H9 (cell line): ENCODE measurements at regions not wholly inside any gene's neighbourhood (a gene's known extent, or its start where the extent isn't known, plus 50 kb on each side); places are given as distances from the start of the nearest gene placed in this dataset.

Experiments
- DNase-seq: peaks from one replicate; pipeline ENCODE4 v3.0.0-alpha.2; 2017
- H2AFZ ChIP-seq: one replicate; pipeline ENCODE4 v1.6.1; 2013; ENCODE audit warnings: mild to moderate bottlenecking, low read length, control low read depth, moderate library complexity
- H2AK5ac ChIP-seq: 2 replicates; pipeline ENCODE4 v1.6.1; 2013; ENCODE audit warnings: low read length, control low read depth, mixed read lengths; ENCODE audit not compliant: insufficient read length
- H2BK120ac ChIP-seq: one replicate; pipeline ENCODE4 v1.6.1; 2013; ENCODE audit warnings: low read depth, mild to moderate bottlenecking, low read length, control low read depth, inconsistent platforms; ENCODE audit not compliant: poor library complexity, severe bottlenecking
- H2BK12ac ChIP-seq: 2 replicates; pipeline ENCODE4 v1.6.1; 2013; ENCODE audit warnings: low read length, control low read depth, mixed read lengths, low read depth; ENCODE audit not compliant: insufficient read length
- H2BK15ac ChIP-seq: 2 replicates; pipeline ENCODE4 v1.6.1; 2013; ENCODE audit warnings: low read depth, low read length, control low read depth
- H2BK20ac ChIP-seq: one replicate; pipeline ENCODE4 v1.6.1; 2013; ENCODE audit warnings: low read depth, mild to moderate bottlenecking, low read length, control low read depth, inconsistent platforms; ENCODE audit not compliant: poor library complexity, severe bottlenecking
- H2BK5ac ChIP-seq: 2 replicates; pipeline ENCODE4 v1.6.1; 2013; ENCODE audit warnings: low read length, control low read depth, mixed read lengths; ENCODE audit not compliant: insufficient read length
- H3K14ac ChIP-seq: 2 replicates; pipeline ENCODE4 v1.6.1; 2013; ENCODE audit warnings: low read length, control low read depth; ENCODE audit not compliant: insufficient read depth
- H3K18ac ChIP-seq: 2 replicates; pipeline ENCODE4 v1.6.1; 2013; ENCODE audit warnings: low read depth, mild to moderate bottlenecking, mixed read lengths, low read length, control low read depth; ENCODE audit not compliant: insufficient read length
- H3K23ac ChIP-seq: 2 replicates; pipeline ENCODE4 v1.6.1; 2013; ENCODE audit warnings: low read length, control low read depth, mixed read lengths, low read depth; ENCODE audit not compliant: insufficient read length
- H3K23me2 ChIP-seq: 2 replicates; pipeline ENCODE4 v1.6.1; 2013; ENCODE audit warnings: low read depth, mild to moderate bottlenecking, mixed read lengths, low read length, control low read depth; ENCODE audit not compliant: insufficient read length, poor library complexity, severe bottlenecking
- H3K27ac ChIP-seq: 2 replicates; pipeline ENCODE4 v1.5.1; 2013; ENCODE audit warnings: low read length, control low read depth, mixed read lengths, low read depth; ENCODE audit not compliant: insufficient read length
- H3K27me3 ChIP-seq: 2 replicates; pipeline ENCODE4 v1.6.1; 2013; ENCODE audit warnings: low read length, control low read depth, inconsistent platforms; ENCODE audit not compliant: insufficient read depth
- H3K4ac ChIP-seq: 2 replicates; pipeline ENCODE4 v1.6.1; 2013; ENCODE audit warnings: low read depth, mild to moderate bottlenecking, control low read depth, inconsistent platforms, low read length, moderate library complexity
- H3K4me1 ChIP-seq: 2 replicates; pipeline ENCODE4 v1.6.1; 2013; ENCODE audit warnings: low read length, control low read depth, inconsistent platforms; ENCODE audit not compliant: insufficient read depth
- H3K4me2 ChIP-seq: 2 replicates; pipeline ENCODE4 v1.6.1; 2013; ENCODE audit warnings: low read length, control low read depth, mixed read lengths; ENCODE audit not compliant: insufficient read length, insufficient read depth
- H3K56ac ChIP-seq: 2 replicates; pipeline ENCODE4 v1.6.1; 2013; ENCODE audit warnings: low read depth, mild to moderate bottlenecking, mixed read lengths, low read length, control low read depth; ENCODE audit not compliant: insufficient read length
- H3K79me1 ChIP-seq: 2 replicates; pipeline ENCODE4 v1.6.1; 2013; ENCODE audit warnings: low read depth, mild to moderate bottlenecking, moderate library complexity, low read length, control low read depth, inconsistent platforms; ENCODE audit not compliant: insufficient read depth, poor library complexity, severe bottlenecking
- H3K79me2 ChIP-seq: 2 replicates; pipeline ENCODE4 v1.6.1; 2013; ENCODE audit warnings: low read length, control low read depth, inconsistent platforms; ENCODE audit not compliant: insufficient read depth
- H3K9ac ChIP-seq: 2 replicates; pipeline ENCODE4 v1.6.1; 2013; ENCODE audit warnings: low read length, control low read depth, mixed read lengths; ENCODE audit not compliant: insufficient read length; ENCODE audit errors: extremely low read depth
- H3K9me3 ChIP-seq: one replicate; pipeline ENCODE4 v1.6.1; 2013; ENCODE audit warnings: low read depth, low read length, inconsistent platforms; ENCODE audit not compliant: control insufficient read depth
- H3T11ph ChIP-seq: one replicate; pipeline ENCODE4 v1.6.1; 2013; ENCODE audit warnings: mild to moderate bottlenecking, low read length, control low read depth, inconsistent platforms
- H4K20me1 ChIP-seq: one replicate; pipeline ENCODE4 v1.6.1; 2013; ENCODE audit not compliant: control insufficient read depth, insufficient read length, insufficient read depth
- H4K5ac ChIP-seq: 2 replicates; pipeline ENCODE4 v1.6.1; 2013; ENCODE audit warnings: low read depth, mild to moderate bottlenecking, mixed read lengths, low read length, control low read depth; ENCODE audit not compliant: insufficient read length
- H4K8ac ChIP-seq: replicated peaks from 2 replicates; pipeline ENCODE4 v1.6.1; 2013; ENCODE audit warnings: low read length, control low read depth, mixed read lengths, low read depth; ENCODE audit not compliant: insufficient read length
- H4K91ac ChIP-seq: 2 replicates; pipeline ENCODE4 v1.6.1; 2013; ENCODE audit warnings: low read depth, mild to moderate bottlenecking, moderate library complexity, mixed read lengths, low read length, control low read depth; ENCODE audit not compliant: insufficient read length
- H3K27ac Mint-ChIP-seq, 3 experiments: 2 replicates in 2 of 3; 3 replicates in 1 of 3; pipeline ENCODE4 v1.8.0; 2020 to 2021; ENCODE audit warnings: mixed read lengths in 3 of 3, mild to moderate bottlenecking in 1 of 3, moderate library complexity in 1 of 3
- H3K27me3 Mint-ChIP-seq: 2 replicates; pipeline ENCODE4 v1.8.0; 2021; ENCODE audit warnings: low read depth, mild to moderate bottlenecking, moderate library complexity, mixed read lengths
- H3K36me3 Mint-ChIP-seq, 3 experiments: 2 replicates in 2 of 3; 3 replicates in 1 of 3; pipeline ENCODE4 v1.8.0; 2020 to 2021; ENCODE audit warnings: low read depth in 3 of 3, mixed read lengths in 3 of 3; ENCODE audit not compliant: insufficient read depth in 1 of 3
- H3K4me1 Mint-ChIP-seq, 2 experiments: 2 replicates each; pipeline ENCODE4 v1.8.0; 2020; ENCODE audit warnings: mixed read lengths in 2 of 2
- H3K4me3 Mint-ChIP-seq, 2 experiments: 2 replicates in 1 of 2; 3 replicates in 1 of 2; pipeline ENCODE4 v1.8.0; 2020 to 2021; ENCODE audit warnings: mild to moderate bottlenecking in 2 of 2, mixed read lengths in 2 of 2, moderate library complexity in 1 of 2
- H3K9me3 Mint-ChIP-seq, 2 experiments: 2 replicates in 1 of 2; 3 replicates in 1 of 2; pipeline ENCODE4 v1.8.0; 2020; ENCODE audit warnings: mild to moderate bottlenecking in 2 of 2, mixed read lengths in 2 of 2, moderate library complexity in 1 of 2
- CTCF ChIP-seq: fragments of 200-600 bp; sonication (generic); conservative IDR thresholded peaks from 3 replicates; pipeline ENCODE4 v1.8.0; 2021; ENCODE audit warnings: antibody characterized with exemption, mild to moderate bottlenecking
- WGBS: extraction: QIAGEN DNeasy Blood & Tissue Kit; methylation state at CpG from one replicate; pipeline ENCODE4 v1.1.7; 2013; ENCODE audit warnings: missing lambda C conversion rate, low lambda C conversion rate, mixed read lengths; ENCODE audit not compliant: insufficient read length; ENCODE audit errors: extremely low coverage; 5-methylcytosine and 5-hydroxymethylcytosine counted together

- H3K27ac ChIP-seq, result no peak overlapping the region
- H4K8ac ChIP-seq, result no peak overlapping the region
- no peaks in the 10 kb centered on the region for H3K79me1 ChIP-seq
- H2AK5ac ChIP-seq, result no peak overlapping the region
- H3K14ac ChIP-seq, result no peak overlapping the region
- H2BK120ac ChIP-seq, result no peak overlapping the region
- peak; percentile 16 for DNase-seq
- Mint-ChIP-seq H3K4me1 (no peaks in the 10 kb centered on the region), H3K36me3 (peaks cover 5 to 11% (median 5%) of the 10 kb centered on the region in 3 experiments; a peak in 4 of 7 replicates), H3K4me3 (no peak overlapping the region), H3K27ac (no peak overlapping the region), H3K27me3 (peaks cover 10% of the 10 kb centered on the region), H3K9me3 (peaks cover 13 to 28% of the 10 kb centered on the region in 2 experiments)
- no peak overlapping the region for H4K5ac ChIP-seq
- no peaks in the 10 kb centered on the region for H4K20me1 ChIP-seq
- H3K23me2 ChIP-seq, result no peaks in the 10 kb centered on the region
- no peak overlapping the region for H3K18ac ChIP-seq
- no peaks in the 10 kb centered on the region for H3K27me3 ChIP-seq
- H4K91ac ChIP-seq, result no peak overlapping the region
- no peak for TF ChIP-seq CTCF
- H3K4ac ChIP-seq, result no peak overlapping the region
- H3K4me2 ChIP-seq, result no peak overlapping the region
- no peak overlapping the region for H3K23ac ChIP-seq
- no peak overlapping the region for H2BK20ac ChIP-seq
- H2AFZ ChIP-seq, result no peak overlapping the region
- H3K9me3 ChIP-seq, result peaks cover under 1% of the 10 kb centered on the region
- no peak overlapping the region for H2BK15ac ChIP-seq
- H3K79me2 ChIP-seq, result no peaks in the 10 kb centered on the region
- no peak overlapping the region for H2BK5ac ChIP-seq
- no peak overlapping the region for H2BK12ac ChIP-seq
- no peak overlapping the region for H3K9ac ChIP-seq
- no peaks in the 10 kb centered on the region for H3K4me1 ChIP-seq
- H3T11ph ChIP-seq, result no peak overlapping the region
- WGBS, result no CpG with 5 or more reads among the region's 8 CpGs
- no peak overlapping the region for H3K56ac ChIP-seq
Measured at GRCh38 chr9:93897075-93897970, 57.8 kb downstream of the BARX1 start.
